Osteoblast (primary cell): ENCODE measurements at regions not wholly inside any gene's neighbourhood (a gene's known extent, or its start where the extent isn't known, plus 50 kb on each side); places are given as distances from the start of the nearest gene placed in this dataset.

Experiments
- DNase-seq: peaks from one replicate; pipeline ENCODE4 v3.0.0; 2011; ENCODE audit warnings: low spot score, mixed read lengths; ENCODE audit not compliant: insufficient read length; ENCODE audit errors: missing footprints
- H2AFZ ChIP-seq: 2 replicates; pipeline ENCODE4 v1.6.0; 2011; ENCODE audit warnings: mild to moderate bottlenecking, low read length
- H3K27ac ChIP-seq: 2 replicates; pipeline ENCODE4 v1.5.1; 2011; ENCODE audit warnings: mild to moderate bottlenecking, low read depth, low read length, moderate library complexity
- H3K27me3 ChIP-seq: 2 replicates; pipeline ENCODE4 v1.6.0; 2012; ENCODE audit warnings: mild to moderate bottlenecking, control low read depth, inconsistent platforms, low read length, moderate library complexity; ENCODE audit not compliant: insufficient read depth
- H3K36me3 ChIP-seq: 2 replicates; pipeline ENCODE4 v1.5.1; 2011; ENCODE audit warnings: mild to moderate bottlenecking, low read length, control low read depth, moderate library complexity; ENCODE audit not compliant: insufficient read depth
- H3K4me1 ChIP-seq: 2 replicates; pipeline ENCODE4 v1.5.1; 2011; ENCODE audit warnings: mild to moderate bottlenecking, low read length, control low read depth, moderate library complexity; ENCODE audit not compliant: insufficient read depth
- H3K4me2 ChIP-seq: 2 replicates; pipeline ENCODE4 v1.6.0; 2011; ENCODE audit warnings: mild to moderate bottlenecking, low read length; ENCODE audit not compliant: insufficient read depth
- H3K4me3 ChIP-seq: fragments of 200-600 bp; sonication (generic); 3 replicates; pipeline ENCODE4 v1.5.1; 2012; ENCODE audit warnings: mild to moderate bottlenecking, low read length, inconsistent platforms; ENCODE audit not compliant: insufficient read depth
- H3K79me2 ChIP-seq: 2 replicates; pipeline ENCODE4 v1.6.0; 2012; ENCODE audit warnings: mild to moderate bottlenecking, low read length, control low read depth, inconsistent platforms; ENCODE audit not compliant: insufficient read depth
- H3K9me3 ChIP-seq: 2 replicates; pipeline ENCODE4 v1.5.1; 2011; ENCODE audit warnings: low read depth, low read length, control low read depth
- H4K20me1 ChIP-seq: 2 replicates; pipeline ENCODE4 v1.6.0; 2012; ENCODE audit warnings: mild to moderate bottlenecking, low read length, control low read depth; ENCODE audit not compliant: insufficient read depth
- TF ChIP-seq, protein P1 (sequence below): IDR thresholded peaks from 2 replicates; pipeline ENCODE4 v1.5.1; 2011; ENCODE audit warnings: mild to moderate bottlenecking, low read depth, low read length, moderate library complexity; ENCODE audit errors: extremely low read depth

DNA sequence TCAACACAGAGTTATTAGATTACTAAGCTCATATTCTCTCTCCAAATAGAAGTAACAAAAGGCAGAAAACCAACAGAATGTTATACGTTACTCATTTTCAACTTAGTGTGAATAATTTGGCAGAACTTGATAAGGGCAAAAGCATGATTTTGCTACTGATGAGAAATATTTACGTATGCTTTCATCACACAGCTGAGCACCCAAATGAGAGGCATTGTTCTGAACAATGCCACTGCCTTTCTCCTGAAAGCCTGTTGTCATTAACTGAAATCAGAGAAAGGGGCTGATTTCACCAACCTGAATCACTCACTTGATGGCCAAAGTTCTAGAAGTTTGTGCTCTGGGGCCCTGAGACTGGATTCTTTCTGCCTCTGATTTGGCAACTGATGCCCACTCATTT lies 367.5 kb upstream of the PTGER4 start:
- no peaks in the 10 kb centered on the region for H3K9me3 ChIP-seq
- no peak overlapping the region for H3K4me2 ChIP-seq
- H3K27me3 ChIP-seq, result no peaks in the 10 kb centered on the region
- TF ChIP-seq, protein P1, sequence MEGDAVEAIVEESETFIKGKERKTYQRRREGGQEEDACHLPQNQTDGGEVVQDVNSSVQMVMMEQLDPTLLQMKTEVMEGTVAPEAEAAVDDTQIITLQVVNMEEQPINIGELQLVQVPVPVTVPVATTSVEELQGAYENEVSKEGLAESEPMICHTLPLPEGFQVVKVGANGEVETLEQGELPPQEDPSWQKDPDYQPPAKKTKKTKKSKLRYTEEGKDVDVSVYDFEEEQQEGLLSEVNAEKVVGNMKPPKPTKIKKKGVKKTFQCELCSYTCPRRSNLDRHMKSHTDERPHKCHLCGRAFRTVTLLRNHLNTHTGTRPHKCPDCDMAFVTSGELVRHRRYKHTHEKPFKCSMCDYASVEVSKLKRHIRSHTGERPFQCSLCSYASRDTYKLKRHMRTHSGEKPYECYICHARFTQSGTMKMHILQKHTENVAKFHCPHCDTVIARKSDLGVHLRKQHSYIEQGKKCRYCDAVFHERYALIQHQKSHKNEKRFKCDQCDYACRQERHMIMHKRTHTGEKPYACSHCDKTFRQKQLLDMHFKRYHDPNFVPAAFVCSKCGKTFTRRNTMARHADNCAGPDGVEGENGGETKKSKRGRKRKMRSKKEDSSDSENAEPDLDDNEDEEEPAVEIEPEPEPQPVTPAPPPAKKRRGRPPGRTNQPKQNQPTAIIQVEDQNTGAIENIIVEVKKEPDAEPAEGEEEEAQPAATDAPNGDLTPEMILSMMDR, result no peak
- no peak overlapping the region for H3K27ac ChIP-seq
- H2AFZ ChIP-seq, result no peak overlapping the region
- no peaks in the 10 kb centered on the region for H4K20me1 ChIP-seq
- H3K4me3 ChIP-seq, result no peak overlapping the region
- no peak for DNase-seq
- no peaks in the 10 kb centered on the region for H3K36me3 ChIP-seq
- no peaks in the 10 kb centered on the region for H3K79me2 ChIP-seq
- no peaks in the 10 kb centered on the region for H3K4me1 ChIP-seq

DNA sequence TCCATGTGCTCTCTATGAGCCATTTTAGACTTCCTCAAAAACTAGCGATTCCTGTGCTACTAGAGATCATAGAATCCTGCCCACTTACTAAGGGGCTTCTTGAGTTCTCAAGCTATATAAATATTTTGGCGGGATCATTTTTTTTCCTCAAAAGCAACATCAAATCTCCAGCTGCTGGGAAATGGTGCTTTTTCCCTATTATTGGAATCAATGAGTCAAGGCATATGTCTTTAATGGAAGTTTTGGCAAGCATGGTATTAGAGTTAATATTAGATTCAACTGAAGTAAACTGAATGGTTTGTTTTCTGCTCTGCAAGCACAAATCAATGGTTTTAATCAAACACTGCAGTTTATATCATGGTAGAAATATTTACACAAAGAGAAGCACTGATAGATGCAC lies 369.9 kb upstream of the PTGER4 start:
- Histone ChIP-seq H3K4me2 (no peak overlapping the region), H4K20me1 (no peaks in the 10 kb centered on the region), H3K9me3 (no peaks in the 10 kb centered on the region), H3K27ac (no peak overlapping the region), H3K4me1 (no peaks in the 10 kb centered on the region), H2AFZ (no peak overlapping the region), H3K36me3 (no peaks in the 10 kb centered on the region), H3K27me3 (no peaks in the 10 kb centered on the region), H3K79me2 (no peaks in the 10 kb centered on the region), H3K4me3 (no peak overlapping the region)
- no peak for DNase-seq
- TF ChIP-seq, protein P1, result no peak

DNA sequence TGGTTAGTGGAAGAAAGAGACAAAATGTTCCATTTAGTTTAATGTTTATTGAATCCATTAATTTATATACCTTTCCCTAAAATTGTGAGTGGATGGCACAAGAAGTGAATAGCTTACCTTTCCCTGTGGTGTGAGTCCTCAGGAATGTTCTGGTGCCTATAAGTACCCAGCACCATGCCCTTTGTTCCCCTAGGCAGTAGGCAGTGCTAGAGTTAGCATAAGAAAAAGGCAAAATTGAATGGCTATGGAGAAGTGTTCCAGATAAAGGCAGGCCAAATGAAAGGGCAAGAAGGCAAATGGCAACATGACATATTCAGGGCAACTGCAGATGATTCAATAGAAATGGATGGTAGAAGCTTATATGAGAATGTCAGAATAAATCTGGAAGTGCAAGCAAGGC lies 370.8 kb upstream of the PTGER4 start:
- Histone ChIP-seq H3K27me3 (no peaks in the 10 kb centered on the region), H3K27ac (no peak overlapping the region), H3K79me2 (no peaks in the 10 kb centered on the region), H3K36me3 (no peaks in the 10 kb centered on the region), H3K4me1 (no peaks in the 10 kb centered on the region), H3K4me2 (no peak overlapping the region), H3K9me3 (no peaks in the 10 kb centered on the region), H2AFZ (no peak overlapping the region), H4K20me1 (no peaks in the 10 kb centered on the region), H3K4me3 (no peak overlapping the region)
- TF ChIP-seq, protein P1, result no peak
- DNase-seq, result no peak

DNA sequence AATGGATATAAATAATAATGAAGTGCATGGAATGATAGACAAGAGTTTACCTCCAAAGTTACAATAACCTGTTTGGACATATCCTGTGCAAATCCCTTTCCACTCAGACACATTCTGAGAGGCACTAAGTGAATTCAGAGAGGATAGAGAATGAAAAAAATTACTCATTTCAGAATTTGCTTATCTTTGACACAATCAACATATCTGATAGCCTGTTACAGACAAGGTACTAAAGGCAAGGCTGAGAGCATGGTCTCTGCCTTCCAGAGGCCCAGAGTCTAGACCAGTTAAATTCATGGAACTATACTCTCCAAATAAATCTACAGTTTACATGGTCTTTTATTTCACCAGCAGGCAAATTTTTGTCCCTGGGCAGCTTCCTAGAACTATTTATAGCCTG lies 371.8 kb upstream of the PTGER4 start:
- Histone ChIP-seq H2AFZ (no peak overlapping the region), H3K36me3 (no peaks in the 10 kb centered on the region), H3K27me3 (no peaks in the 10 kb centered on the region), H3K4me2 (no peak overlapping the region), H3K4me3 (no peak overlapping the region), H3K27ac (no peak overlapping the region), H3K4me1 (no peaks in the 10 kb centered on the region), H4K20me1 (no peaks in the 10 kb centered on the region), H3K79me2 (no peaks in the 10 kb centered on the region), H3K9me3 (no peaks in the 10 kb centered on the region)
- TF ChIP-seq, protein P1, result no peak
- no peak for DNase-seq
